EL (cell line): ENCODE measurements at regions not wholly inside any gene's neighbourhood (a gene's known extent, or its start where the extent isn't known, plus 50 kb on each side); places are given as distances from the start of the nearest gene placed in this dataset.

Experiments
- DNase-seq: peaks from one replicate; pipeline ENCODE4 v3.0.0-alpha.2; 2016

GRCh38 chr12:58496411-58497190 is 423.7 kb downstream of the LRIG3 start:
- DNase-seq = peak; percentile 64

GRCh38 chr12:58500399-58500798 is 419.9 kb downstream of the LRIG3 start:
- no peak for DNase-seq

- peak; percentile 25 for DNase-seq
These were observed 418.1 kb downstream of the LRIG3 start for GRCh38 chr12:58502226-58502625.

- peak; percentile 19 for DNase-seq
These were observed 417.5 kb downstream of the LRIG3 start for GRCh38 chr12:58502841-58503240.

GRCh38 chr12:58503731-58504130 is 416.6 kb downstream of the LRIG3 start:
- DNase-seq = peak; percentile 36

GRCh38 chr12:58504143-58504938 is 416.0 kb downstream of the LRIG3 start:
- DNase-seq = peak; percentile 76

- peak; percentile 69 for DNase-seq
These were observed 411.0 kb downstream of the LRIG3 start for GRCh38 chr12:58509116-58509885.

- no peak for DNase-seq
These were observed 406.9 kb downstream of the LRIG3 start for GRCh38 chr12:58513301-58513834.

GRCh38 chr12:58513852-58514251 is 406.5 kb downstream of the LRIG3 start:
- no peak for DNase-seq

- DNase-seq = no peak
These were observed 400.5 kb downstream of the LRIG3 start for GRCh38 chr12:58519839-58520238.

GRCh38 chr12:58521152-58521551 is 399.2 kb downstream of the LRIG3 start:
- DNase-seq = no peak

GRCh38 chr12:58521796-58522195 is 398.5 kb downstream of the LRIG3 start:
- DNase-seq = peak; percentile 29

- DNase-seq = no peak
These were observed 396.9 kb downstream of the LRIG3 start for GRCh38 chr12:58523360-58523759.

GRCh38 chr12:58528271-58528670 is 392.0 kb downstream of the LRIG3 start:
- DNase-seq = peak; percentile 26

GRCh38 chr12:58529114-58529665 is 391.1 kb downstream of the LRIG3 start:
- DNase-seq = peak; percentile 77

- DNase-seq = peak; percentile 95
These were observed 390.2 kb downstream of the LRIG3 start for GRCh38 chr12:58529897-58530741.

GRCh38 chr12:58530742-58531062 is 389.6 kb downstream of the LRIG3 start:
- peak; percentile 72 for DNase-seq

GRCh38 chr12:58532855-58533608 is 387.3 kb downstream of the LRIG3 start:
- DNase-seq = no peak

GRCh38 chr12:58533652-58534051 is 386.7 kb downstream of the LRIG3 start:
- no peak for DNase-seq

GRCh38 chr12:58537278-58537677 is 383.0 kb downstream of the LRIG3 start:
- peak; percentile 89 for DNase-seq

- DNase-seq = no peak
These were observed 381.0 kb downstream of the LRIG3 start for GRCh38 chr12:58539295-58539694.
